HEK293 (cell line): ENCODE measurements at regions not wholly inside any gene's neighbourhood (a gene's known extent, or its start where the extent isn't known, plus 50 kb on each side); places are given as distances from the start of the nearest gene placed in this dataset.

Experiments used
- CTCF ChIA-PET: fragments of 350-600 bp; formaldehyde crosslinking; extraction: SDS; loops from one replicate; lab custom pipeline; 2021; ENCODE audit warnings: antibody characterized with exemption; lab: Yijun Ruan, JAX
- POLR2A ChIA-PET: fragments of 300-600 bp; formaldehyde crosslinking; extraction: SDS; loops from one replicate; lab custom pipeline; 2020; ENCODE audit warnings: antibody characterized with exemption, inconsistent platforms; lab: Yijun Ruan, JAX
- H3K27ac ChIP-seq: fragments of 200-500 bp; sonication (Bioruptor generic); 2 replicates; pipeline ENCODE4 v1.5.1; 2014; ENCODE audit warnings: low read depth, low read length, control low read depth, inconsistent platforms; ENCODE audit errors: extremely low read depth
- H3K36me3 ChIP-seq, 2 experiments: fragments of 200-500 bp in 1 of 2; sonication (Bioruptor generic) in 1 of 2; 1 replicate in 1 of 2; 2 replicates in 1 of 2; pipeline ENCODE4 v1.5.1; 2014 to 2017; ENCODE audit warnings: inconsistent platforms in 2 of 2, low read length in 2 of 2; ENCODE audit not compliant: control insufficient read depth in 2 of 2, insufficient read depth in 1 of 2
- H3K4me1 ChIP-seq: fragments of 200-500 bp; sonication (Bioruptor generic); 2 replicates; pipeline ENCODE4 v1.5.1; 2014; ENCODE audit warnings: mild to moderate bottlenecking, low read length, inconsistent platforms; ENCODE audit not compliant: control insufficient read depth, insufficient read depth
- H3K4me3 ChIP-seq: 2 replicates; pipeline ENCODE4 v1.5.1; 2011; ENCODE audit warnings: low read depth, mild to moderate bottlenecking, control low read depth, low read length, moderate library complexity
- H3K9me3 ChIP-seq: fragments of 200-500 bp; sonication (Bioruptor generic); 2 replicates; pipeline ENCODE4 v1.5.1; 2014; ENCODE audit warnings: low read depth, low read length, inconsistent platforms; ENCODE audit not compliant: control insufficient read depth, insufficient read depth
- GLIS2 ChIP-seq: fragments of 450-650 bp; formaldehyde crosslinking; IDR thresholded peaks from 2 replicates; pipeline ENCODE4 v1.5.1; 2016; ENCODE audit warnings: missing biosample characterization, missing genetic modification characterization
- HOXA7 ChIP-seq: sonication (generic); formaldehyde crosslinking; IDR thresholded peaks from 2 replicates; pipeline ENCODE4 v1.8.1; 2022; ENCODE audit warnings: missing genetic modification reagents, borderline replicate concordance
- HOXD13 ChIP-seq: sonication (generic); formaldehyde crosslinking; IDR thresholded peaks from 2 replicates; pipeline ENCODE4 v1.8.0; 2022; ENCODE audit warnings: missing genetic modification reagents, borderline replicate concordance
- INSM2 ChIP-seq: fragments of 450-650 bp; formaldehyde crosslinking; IDR thresholded peaks from 2 replicates; pipeline ENCODE4 v1.5.1; 2016; ENCODE audit warnings: missing biosample characterization, missing genetic modification characterization
- KLF9 ChIP-seq: fragments of 450-650 bp; formaldehyde crosslinking; IDR thresholded peaks from 2 replicates; pipeline ENCODE4 v1.5.1; 2016; ENCODE audit warnings: missing biosample characterization, missing genetic modification characterization, low read depth
- MEIS1 ChIP-seq: sonication (generic); formaldehyde crosslinking; IDR thresholded peaks from 2 replicates; pipeline ENCODE4 v1.8.1; 2022; ENCODE audit warnings: missing genetic modification reagents, mild to moderate bottlenecking, borderline replicate concordance
- OSR2 ChIP-seq: fragments of 450-650 bp; formaldehyde crosslinking; IDR thresholded peaks from 2 replicates; pipeline ENCODE4 v1.5.1; 2016; ENCODE audit warnings: missing biosample characterization, missing genetic modification characterization
- PRDM1 ChIP-seq: fragments of 450-650 bp; formaldehyde crosslinking; IDR thresholded peaks from 2 replicates; pipeline ENCODE4; 2016; ENCODE audit warnings: missing biosample characterization, missing genetic modification characterization
- PRDM10 ChIP-seq: fragments of 450-650 bp; formaldehyde crosslinking; IDR thresholded peaks from 2 replicates; pipeline ENCODE4 v1.5.1; 2016; ENCODE audit warnings: missing biosample characterization, missing genetic modification characterization
- TRIM28 ChIP-seq: IDR thresholded peaks from 2 replicates; pipeline ENCODE4 v1.6.1; 2011; ENCODE audit warnings: low read length, control low read depth, borderline replicate concordance
- ZBTB20 ChIP-seq: fragments of 450-650 bp; formaldehyde crosslinking; IDR thresholded peaks from 2 replicates; pipeline ENCODE4 v1.5.1; 2016; ENCODE audit warnings: missing biosample characterization, missing genetic modification characterization
- ZEB2 ChIP-seq: fragments of 450-650 bp; formaldehyde crosslinking; IDR thresholded peaks from 2 replicates; pipeline ENCODE4 v1.5.1; 2016; ENCODE audit warnings: missing biosample characterization, missing genetic modification characterization
- ZFP37 ChIP-seq: fragments of 450-650 bp; formaldehyde crosslinking; IDR thresholded peaks from 2 replicates; pipeline ENCODE4 v1.5.1; 2016; ENCODE audit warnings: missing biosample characterization, missing genetic modification characterization
- ZNF10 ChIP-seq: fragments of 450-650 bp; formaldehyde crosslinking; IDR thresholded peaks from 2 replicates; pipeline ENCODE4 v1.5.1; 2017; ENCODE audit warnings: missing biosample characterization, missing genetic modification characterization
- ZNF138 ChIP-seq: fragments of 450-650 bp; formaldehyde crosslinking; IDR thresholded peaks from 2 replicates; pipeline ENCODE4 v1.5.1; 2016; ENCODE audit warnings: missing biosample characterization, missing genetic modification characterization, borderline replicate concordance
- ZNF16 ChIP-seq: fragments of 450-650 bp; formaldehyde crosslinking; IDR thresholded peaks from 2 replicates; pipeline ENCODE4 v1.5.1; 2016; ENCODE audit warnings: low read depth, missing biosample characterization, missing genetic modification characterization
- ZNF174 ChIP-seq: fragments of 450-650 bp; formaldehyde crosslinking; IDR thresholded peaks from 2 replicates; pipeline ENCODE4 v1.5.0; 2017; ENCODE audit warnings: missing biosample characterization, mild to moderate bottlenecking, missing genetic modification characterization
- ZNF2 ChIP-seq: fragments of 450-650 bp; formaldehyde crosslinking; IDR thresholded peaks from 2 replicates; pipeline ENCODE4 v1.5.1; 2016; ENCODE audit warnings: missing biosample characterization, missing genetic modification characterization
- ZNF214 ChIP-seq: fragments of 450-650 bp; formaldehyde crosslinking; IDR thresholded peaks from 2 replicates; pipeline ENCODE4 v1.5.1; 2017; ENCODE audit warnings: missing biosample characterization, mild to moderate bottlenecking, missing genetic modification characterization, borderline replicate concordance
- ZNF280D ChIP-seq: fragments of 450-650 bp; formaldehyde crosslinking; IDR thresholded peaks from 2 replicates; pipeline ENCODE4 v1.5.1; 2016; ENCODE audit warnings: missing biosample characterization, missing genetic modification characterization
- ZNF302 ChIP-seq: fragments of 450-650 bp; formaldehyde crosslinking; IDR thresholded peaks from 2 replicates; pipeline ENCODE4 v1.5.1; 2016; ENCODE audit warnings: missing biosample characterization, missing genetic modification characterization, low read depth
- ZNF530 ChIP-seq: fragments of 450-650 bp; formaldehyde crosslinking; IDR thresholded peaks from 2 replicates; pipeline ENCODE4 v1.5.1; 2016; ENCODE audit warnings: low read depth, missing biosample characterization, missing genetic modification characterization
- ZNF558 ChIP-seq: fragments of 450-650 bp; formaldehyde crosslinking; IDR thresholded peaks from 2 replicates; pipeline ENCODE4 v1.5.1; 2016; ENCODE audit warnings: missing biosample characterization, missing genetic modification characterization
- ZNF629 ChIP-seq: fragments of 450-650 bp; formaldehyde crosslinking; IDR thresholded peaks from 2 replicates; pipeline ENCODE4 v1.5.1; 2017; ENCODE audit warnings: missing biosample characterization, missing genetic modification characterization
- ZNF658 ChIP-seq: fragments of 450-650 bp; formaldehyde crosslinking; IDR thresholded peaks from 2 replicates; pipeline ENCODE4; 2016; ENCODE audit warnings: missing biosample characterization, missing genetic modification characterization
- ZNF701 ChIP-seq: fragments of 450-650 bp; formaldehyde crosslinking; IDR thresholded peaks from 2 replicates; pipeline ENCODE4 v1.5.1; 2016; ENCODE audit warnings: missing biosample characterization, missing genetic modification characterization
- TF ChIP-seq, protein P1 (sequence below): fragments of 450-650 bp; formaldehyde crosslinking; IDR thresholded peaks from 2 replicates; pipeline ENCODE4 v1.5.1; 2016; ENCODE audit warnings: missing biosample characterization, missing genetic modification characterization

- no peak for TF ChIP-seq ZNF2
- TF ChIP-seq OSR2 (tag by site-specific recombination): no peak
These were observed 277.2 kb downstream of the CXXC4 start (continued) for GRCh38 chr4:104217526-104217925.

GRCh38 chr4:104211657-104212056 lies 283.0 kb downstream of the CXXC4 start:
- Histone ChIP-seq H3K4me1 (no peaks in the 10 kb centered on the region), H3K4me3 (no peak overlapping the region), H3K9me3 (no peaks in the 10 kb centered on the region), H3K36me3 (no peaks in the 10 kb centered on the region)
- CTCF ChIA-PET: no interaction called here
- POLR2A ChIA-PET: no interaction called here
- no peak for TF ChIP-seq INSM2 (tag by site-specific recombination)
- TF ChIP-seq, all 188 proteins: peak for 0
- no peak overlapping the region for H3K27ac ChIP-seq

GRCh38 chr4:104210420-104210819 lies 284.3 kb downstream of the CXXC4 start:
- POLR2A ChIA-PET: no interaction called here

DNA sequence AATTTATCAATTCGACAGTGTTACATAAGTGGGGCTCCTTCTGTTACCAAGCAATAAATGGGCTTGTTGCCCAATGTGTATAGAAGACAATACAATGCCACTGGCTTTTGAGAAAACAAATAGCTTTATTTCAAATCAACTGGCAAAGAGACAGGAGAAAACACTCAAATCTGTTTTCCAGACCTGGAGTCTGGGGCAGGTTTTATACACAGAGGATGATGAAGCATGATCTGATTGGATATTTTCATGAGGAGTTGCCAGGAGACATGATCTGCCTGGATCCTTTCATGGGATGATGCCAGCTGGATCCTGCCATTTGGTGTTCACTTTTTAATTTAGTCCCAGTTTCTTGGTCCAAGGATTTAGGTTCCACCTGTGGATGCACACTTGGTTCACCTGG lies 287.9 kb downstream of the CXXC4 start:
- Histone ChIP-seq H3K36me3 (no peaks in the 10 kb centered on the region), H3K4me1 (no peaks in the 10 kb centered on the region), H3K9me3 (no peaks in the 10 kb centered on the region), H3K27ac (no peak overlapping the region), H3K4me3 (no peak overlapping the region)
- ChIA-PET CTCF (no interaction called here), POLR2A (no interaction called here)
- TF ChIP-seq ZEB2 (tag by site-specific recombination): no peak
- TF ChIP-seq PRDM10: no peak
- no peak for TF ChIP-seq MEIS1
- no peak for TF ChIP-seq ZNF2
- TF ChIP-seq ZNF302: no peak
- no peak for TF ChIP-seq HOXA7 (CRISPR knock-in tag)
- no peak for TF ChIP-seq ZNF658 (tag by site-specific recombination)
- no peak for TF ChIP-seq TRIM28
- no peak for TF ChIP-seq ZNF174

More at GRCh38 chr4:104210420-104210819, 284.3 kb downstream of the CXXC4 start:
- no peak overlapping the region for H3K4me3 ChIP-seq
- no peaks in the 10 kb centered on the region for H3K9me3 ChIP-seq
- CTCF ChIA-PET: no interaction called here
- H3K27ac ChIP-seq: no peak overlapping the region
- no peaks in the 10 kb centered on the region for H3K4me1 ChIP-seq
- no peaks in the 10 kb centered on the region for H3K36me3 ChIP-seq
- TF ChIP-seq ZNF214 (tag by site-specific recombination) (no peak), KLF9 (tag by site-specific recombination) (no peak), ZNF530 (tag by site-specific recombination) (no peak), ZNF280D (tag by site-specific recombination) (no peak), OSR2 (tag by site-specific recombination) (no peak), ZNF16 (tag by site-specific recombination) (no peak), ZFP37 (tag by site-specific recombination) (no peak), TRIM28 (no peak), ZBTB20 (tag by site-specific recombination) (no peak), ZNF701 (tag by site-specific recombination) (no peak), ZNF558 (no peak), HOXA7 (CRISPR knock-in tag) (no peak), GLIS2 (tag by site-specific recombination) (no peak), ZNF10 (tag by site-specific recombination) (no peak), PRDM1 (no peak), ZNF629 (tag by site-specific recombination) (no peak), ZNF138 (tag by site-specific recombination) (no peak), HOXD13 (CRISPR knock-in tag) (no peak)
- TF ChIP-seq, protein P1, sequence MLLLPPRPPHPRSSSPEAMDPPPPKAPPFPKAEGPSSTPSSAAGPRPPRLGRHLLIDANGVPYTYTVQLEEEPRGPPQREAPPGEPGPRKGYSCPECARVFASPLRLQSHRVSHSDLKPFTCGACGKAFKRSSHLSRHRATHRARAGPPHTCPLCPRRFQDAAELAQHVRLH (tag by site-specific recombination): no peak
